ENCODE measurements at regions not wholly inside any gene's neighbourhood (a gene's known extent, or its start where the extent isn't known, plus 50 kb on each side); places are given as distances from the start of the nearest gene placed in this dataset.
"Not testable (repeated sequence)": the region's sequence is repeated elsewhere in the genome, so short reads cannot be mapped to it uniquely, and the experiment has no call there.

- DNase-seq, result no peak
Measured at GRCh38 chr21:26320596-26320995, 150.0 kb upstream of the APP start.

GRCh38 chr21:26307640-26308039, 137.1 kb upstream of the APP start:
- DNase-seq, result no peak

- no peak for DNase-seq
Measured at GRCh38 chr21:26297851-26298250, 127.3 kb upstream of the APP start.

GRCh38 chr21:26293141-26293946, 122.8 kb upstream of the APP start:
- DNase-seq, result no peak

GRCh38 chr21:26288026-26288425, 117.5 kb upstream of the APP start:
- no peak for DNase-seq

GRCh38 chr21:26284531-26284930, 114.0 kb upstream of the APP start:
- no peak for DNase-seq

- DNase-seq, result no peak
Measured at GRCh38 chr21:26282058-26282457, 111.5 kb upstream of the APP start.

GRCh38 chr21:26281506-26281905, 110.9 kb upstream of the APP start:
- no peak for DNase-seq

GRCh38 chr21:26280775-26281174, 110.2 kb upstream of the APP start:
- DNase-seq, result peak; percentile 45

- no peak for DNase-seq
Measured at GRCh38 chr21:26280148-26280547, 109.6 kb upstream of the APP start.

GRCh38 chr21:26275801-26276200, 105.2 kb upstream of the APP start:
- DNase-seq, result no peak

- DNase-seq, result no peak
Measured at GRCh38 chr21:26273686-26274313, 103.2 kb upstream of the APP start.

GRCh38 chr21:26267389-26267788, 96.8 kb upstream of the APP start:
- no peak for DNase-seq

- no peak for DNase-seq
Measured at GRCh38 chr21:26246073-26246472, 75.5 kb upstream of the APP start.

- no peak for DNase-seq
Measured at GRCh38 chr21:26245428-26245827, 74.9 kb upstream of the APP start.

GRCh38 chr21:26238646-26239045, 68.1 kb upstream of the APP start:
- no peak for DNase-seq

- DNase-seq, result no peak
Measured at GRCh38 chr21:26236281-26236680, 65.7 kb upstream of the APP start.

- DNase-seq, result not testable (repeated sequence)
Measured at GRCh38 chr21:26233297-26233696, 62.7 kb upstream of the APP start.

GRCh38 chr21:26232491-26232890, 61.9 kb upstream of the APP start:
- DNase-seq, result not testable (repeated sequence)

- no peak for DNase-seq
Measured at GRCh38 chr21:26227130-26227529, 56.6 kb upstream of the APP start.

GRCh38 chr21:26226724-26227123, 56.2 kb upstream of the APP start:
- no peak for DNase-seq

GRCh38 chr21:26225046-26225445, 54.5 kb upstream of the APP start:
- DNase-seq, result no peak

GRCh38 chr21:26224366-26224765, 53.8 kb upstream of the APP start:
- no peak for DNase-seq

Data from islet precursor cell (in vitro differentiated cells).